SK-N-SH treated with all-trans-retinoic acid at 6 μM for 48 hours (cell line): ENCODE measurements at regions not wholly inside any gene's neighbourhood (a gene's known extent, or its start where the extent isn't known, plus 50 kb on each side); places are given as distances from the start of the nearest gene placed in this dataset.

Experiments
- ARNTL ChIP-seq: fragments of 450-650 bp; formaldehyde crosslinking; IDR thresholded peaks from 2 replicates; pipeline ENCODE4 v1.5.0; 2020; ENCODE audit warnings: low read depth, mild to moderate bottlenecking, moderate library complexity, borderline replicate concordance
- OSR1 ChIP-seq: fragments of 250-450 bp; sonication (Bioruptor Pico); IDR thresholded peaks from 2 replicates; pipeline ENCODE4 v1.8.0; 2022; ENCODE audit warnings: moderate library complexity, mild to moderate bottlenecking, inconsistent platforms
- PPARA ChIP-seq: fragments of 250-450 bp; sonication (Bioruptor Pico); IDR thresholded peaks from 2 replicates; pipeline ENCODE4 v1.5.0; 2020; ENCODE audit warnings: mild to moderate bottlenecking, borderline replicate concordance
- ZFP3 ChIP-seq: fragments of 250-450 bp; sonication (Bioruptor Pico); IDR thresholded peaks from 2 replicates; pipeline ENCODE4 v1.5.0; 2020; ENCODE audit warnings: mild to moderate bottlenecking, moderate library complexity
- ZNF565 ChIP-seq: fragments of 450-650 bp; formaldehyde crosslinking; conservative IDR thresholded peaks from 2 replicates; pipeline ENCODE4 v1.5.0; 2020; ENCODE audit warnings: low read depth, mild to moderate bottlenecking, moderate library complexity
- ZNF70 ChIP-seq: fragments of 450-650 bp; formaldehyde crosslinking; IDR thresholded peaks from 2 replicates; pipeline ENCODE4 v1.5.0; 2020; ENCODE audit warnings: mild to moderate bottlenecking, moderate library complexity
- ZNF8 ChIP-seq: fragments of 450-650 bp; formaldehyde crosslinking; IDR thresholded peaks from 2 replicates; pipeline ENCODE4 v1.5.0; 2020; ENCODE audit warnings: mild to moderate bottlenecking, moderate library complexity
- TF ChIP-seq, protein P1 (sequence below): fragments of 250-450 bp; sonication (Bioruptor Pico); IDR thresholded peaks from 2 replicates; pipeline ENCODE4 v1.8.0; 2021; ENCODE audit warnings: low read depth, mild to moderate bottlenecking, moderate library complexity, borderline replicate concordance
- TF ChIP-seq, protein P2 (sequence below): fragments of 250-450 bp; sonication (Bioruptor Pico); IDR thresholded peaks from 2 replicates; pipeline ENCODE4 v1.8.0; 2020; ENCODE audit warnings: mild to moderate bottlenecking, moderate library complexity, borderline replicate concordance
- TF ChIP-seq, protein P3 (sequence below): fragments of 250-450 bp; sonication (Bioruptor Pico); IDR thresholded peaks from 2 replicates; pipeline ENCODE4 v1.5.1; 2020; ENCODE audit warnings: low read depth, mild to moderate bottlenecking, moderate library complexity

DNA sequence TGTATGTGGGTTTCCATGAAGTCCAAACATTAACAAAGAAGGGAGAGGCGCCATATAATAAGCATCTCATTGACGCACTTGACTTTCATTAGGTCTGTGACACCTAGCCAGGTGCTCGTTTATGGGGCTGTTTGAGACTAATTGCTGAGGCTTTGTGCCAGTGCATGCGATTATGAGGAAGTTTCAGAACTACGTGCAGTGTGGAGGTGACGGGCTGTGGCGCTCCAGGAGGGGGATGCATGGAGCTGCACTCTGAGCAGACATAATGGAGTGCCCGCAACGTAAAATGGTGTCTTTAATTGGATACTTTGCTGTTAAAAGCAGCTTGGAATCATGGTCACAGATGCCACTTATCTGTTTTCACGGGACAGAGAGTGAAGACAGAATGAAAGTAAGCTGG, 223.2 kb downstream of the FGF9 start:
- TF ChIP-seq OSR1 (no peak), PPARA (no peak), ZFP3 (CRISPR knock-in tag) (no peak), ARNTL (CRISPR knock-in tag) (no peak), ZNF70 (no peak), ZNF565 (CRISPR knock-in tag) (no peak), ZNF8 (no peak)
- TF ChIP-seq, protein P1, sequence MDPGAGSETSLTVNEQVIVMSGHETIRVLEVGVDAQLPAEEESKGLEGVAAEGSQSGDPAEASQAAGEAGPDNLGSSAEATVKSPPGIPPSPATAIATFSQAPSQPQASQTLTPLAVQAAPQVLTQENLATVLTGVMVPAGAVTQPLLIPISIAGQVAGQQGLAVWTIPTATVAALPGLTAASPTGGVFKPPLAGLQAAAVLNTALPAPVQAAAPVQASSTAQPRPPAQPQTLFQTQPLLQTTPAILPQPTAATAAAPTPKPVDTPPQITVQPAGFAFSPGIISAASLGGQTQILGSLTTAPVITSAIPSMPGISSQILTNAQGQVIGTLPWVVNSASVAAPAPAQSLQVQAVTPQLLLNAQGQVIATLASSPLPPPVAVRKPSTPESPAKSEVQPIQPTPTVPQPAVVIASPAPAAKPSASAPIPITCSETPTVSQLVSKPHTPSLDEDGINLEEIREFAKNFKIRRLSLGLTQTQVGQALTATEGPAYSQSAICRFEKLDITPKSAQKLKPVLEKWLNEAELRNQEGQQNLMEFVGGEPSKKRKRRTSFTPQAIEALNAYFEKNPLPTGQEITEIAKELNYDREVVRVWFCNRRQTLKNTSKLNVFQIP (CRISPR knock-in tag), result no peak
- TF ChIP-seq, protein P2, sequence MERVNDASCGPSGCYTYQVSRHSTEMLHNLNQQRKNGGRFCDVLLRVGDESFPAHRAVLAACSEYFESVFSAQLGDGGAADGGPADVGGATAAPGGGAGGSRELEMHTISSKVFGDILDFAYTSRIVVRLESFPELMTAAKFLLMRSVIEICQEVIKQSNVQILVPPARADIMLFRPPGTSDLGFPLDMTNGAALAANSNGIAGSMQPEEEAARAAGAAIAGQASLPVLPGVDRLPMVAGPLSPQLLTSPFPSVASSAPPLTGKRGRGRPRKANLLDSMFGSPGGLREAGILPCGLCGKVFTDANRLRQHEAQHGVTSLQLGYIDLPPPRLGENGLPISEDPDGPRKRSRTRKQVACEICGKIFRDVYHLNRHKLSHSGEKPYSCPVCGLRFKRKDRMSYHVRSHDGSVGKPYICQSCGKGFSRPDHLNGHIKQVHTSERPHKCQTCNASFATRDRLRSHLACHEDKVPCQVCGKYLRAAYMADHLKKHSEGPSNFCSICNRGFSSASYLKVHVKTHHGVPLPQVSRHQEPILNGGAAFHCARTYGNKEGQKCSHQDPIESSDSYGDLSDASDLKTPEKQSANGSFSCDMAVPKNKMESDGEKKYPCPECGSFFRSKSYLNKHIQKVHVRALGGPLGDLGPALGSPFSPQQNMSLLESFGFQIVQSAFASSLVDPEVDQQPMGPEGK (CRISPR knock-in tag), result no peak
- TF ChIP-seq, protein P3, sequence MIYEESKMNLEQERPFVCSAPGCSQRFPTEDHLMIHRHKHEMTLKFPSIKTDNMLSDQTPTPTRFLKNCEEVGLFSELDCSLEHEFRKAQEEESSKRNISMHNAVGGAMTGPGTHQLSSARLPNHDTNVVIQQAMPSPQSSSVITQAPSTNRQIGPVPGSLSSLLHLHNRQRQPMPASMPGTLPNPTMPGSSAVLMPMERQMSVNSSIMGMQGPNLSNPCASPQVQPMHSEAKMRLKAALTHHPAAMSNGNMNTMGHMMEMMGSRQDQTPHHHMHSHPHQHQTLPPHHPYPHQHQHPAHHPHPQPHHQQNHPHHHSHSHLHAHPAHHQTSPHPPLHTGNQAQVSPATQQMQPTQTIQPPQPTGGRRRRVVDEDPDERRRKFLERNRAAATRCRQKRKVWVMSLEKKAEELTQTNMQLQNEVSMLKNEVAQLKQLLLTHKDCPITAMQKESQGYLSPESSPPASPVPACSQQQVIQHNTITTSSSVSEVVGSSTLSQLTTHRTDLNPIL (CRISPR knock-in tag), result no peak
